Choroid plexus epithelial cell (primary cell): ENCODE measurements at regions not wholly inside any gene's neighbourhood (a gene's known extent, or its start where the extent isn't known, plus 50 kb on each side); places are given as distances from the start of the nearest gene placed in this dataset.
A peak's percentile ranks its signal among the peaks of the same experiment; 100 is the strongest.

Experiments
- DNase-seq: peaks from one replicate; pipeline ENCODE4 v3.0.0-alpha.2; 2010; ENCODE audit warnings: low read depth
- H3K4me3 ChIP-seq: 2 replicates; pipeline ENCODE4 v1.5.1; 2011; ENCODE audit warnings: low read depth, mild to moderate bottlenecking, control low read depth, low read length, moderate library complexity
- TF ChIP-seq, protein P1 (sequence below): conservative IDR thresholded peaks from 2 replicates; pipeline ENCODE4 v1.5.1; 2011; ENCODE audit warnings: low read depth, mild to moderate bottlenecking, control low read depth, inconsistent platforms, low read length, moderate library complexity

DNA sequence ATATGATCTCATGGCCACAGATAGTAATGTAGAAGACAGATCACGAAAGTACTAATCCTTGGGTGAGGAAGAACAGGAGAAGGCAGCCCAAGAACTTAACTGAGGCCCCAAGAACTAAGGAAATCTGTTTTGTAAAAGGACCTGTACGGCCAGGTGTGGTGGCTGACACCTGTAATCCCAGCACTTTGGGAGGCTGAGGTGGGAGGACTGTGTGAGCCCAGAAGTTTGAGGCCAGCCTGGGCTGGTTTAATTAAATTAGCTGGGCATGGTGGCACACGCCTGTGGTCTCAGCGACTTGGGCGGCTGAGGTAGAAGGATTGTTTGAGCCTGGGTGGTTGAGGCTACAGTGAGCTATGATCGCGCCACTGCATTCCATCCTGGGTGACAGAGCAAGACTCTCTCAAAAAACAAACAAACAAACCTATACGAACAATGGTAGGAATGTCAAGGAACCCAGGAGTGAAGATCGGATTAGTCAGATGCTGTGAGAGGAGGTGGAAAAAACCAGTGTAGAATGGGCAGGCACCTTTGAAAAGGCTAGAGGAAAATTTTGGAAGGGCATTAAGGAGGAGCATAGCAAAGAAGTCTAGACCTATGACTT, 283.8 kb upstream of the DMRT1 start:
- H3K4me3 ChIP-seq: no peak overlapping the region
- DNase-seq: no peak
- TF ChIP-seq, protein P1, sequence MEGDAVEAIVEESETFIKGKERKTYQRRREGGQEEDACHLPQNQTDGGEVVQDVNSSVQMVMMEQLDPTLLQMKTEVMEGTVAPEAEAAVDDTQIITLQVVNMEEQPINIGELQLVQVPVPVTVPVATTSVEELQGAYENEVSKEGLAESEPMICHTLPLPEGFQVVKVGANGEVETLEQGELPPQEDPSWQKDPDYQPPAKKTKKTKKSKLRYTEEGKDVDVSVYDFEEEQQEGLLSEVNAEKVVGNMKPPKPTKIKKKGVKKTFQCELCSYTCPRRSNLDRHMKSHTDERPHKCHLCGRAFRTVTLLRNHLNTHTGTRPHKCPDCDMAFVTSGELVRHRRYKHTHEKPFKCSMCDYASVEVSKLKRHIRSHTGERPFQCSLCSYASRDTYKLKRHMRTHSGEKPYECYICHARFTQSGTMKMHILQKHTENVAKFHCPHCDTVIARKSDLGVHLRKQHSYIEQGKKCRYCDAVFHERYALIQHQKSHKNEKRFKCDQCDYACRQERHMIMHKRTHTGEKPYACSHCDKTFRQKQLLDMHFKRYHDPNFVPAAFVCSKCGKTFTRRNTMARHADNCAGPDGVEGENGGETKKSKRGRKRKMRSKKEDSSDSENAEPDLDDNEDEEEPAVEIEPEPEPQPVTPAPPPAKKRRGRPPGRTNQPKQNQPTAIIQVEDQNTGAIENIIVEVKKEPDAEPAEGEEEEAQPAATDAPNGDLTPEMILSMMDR: no peak

DNA sequence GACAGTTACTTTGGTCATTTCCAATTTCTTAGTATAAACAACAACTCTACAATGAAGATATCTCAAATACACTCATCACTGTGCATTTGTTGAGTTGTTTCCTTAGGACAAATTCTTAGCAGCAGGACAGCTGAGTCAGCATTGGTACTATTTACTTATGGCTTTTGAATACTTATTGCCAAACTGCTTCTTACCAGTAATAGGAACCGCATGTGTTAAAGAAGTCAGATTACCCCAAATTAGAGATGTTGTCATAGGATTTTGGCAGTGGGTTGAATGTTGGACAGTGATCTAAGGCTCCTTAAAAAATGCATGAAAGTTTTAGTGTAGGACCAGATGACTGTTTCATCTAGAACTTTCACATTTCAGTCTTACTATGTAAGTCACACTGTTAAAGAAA, 280.1 kb upstream of the DMRT1 start:
- TF ChIP-seq, protein P1: no peak
- DNase-seq: peak; percentile 20
- no peak overlapping the region for H3K4me3 ChIP-seq

DNA sequence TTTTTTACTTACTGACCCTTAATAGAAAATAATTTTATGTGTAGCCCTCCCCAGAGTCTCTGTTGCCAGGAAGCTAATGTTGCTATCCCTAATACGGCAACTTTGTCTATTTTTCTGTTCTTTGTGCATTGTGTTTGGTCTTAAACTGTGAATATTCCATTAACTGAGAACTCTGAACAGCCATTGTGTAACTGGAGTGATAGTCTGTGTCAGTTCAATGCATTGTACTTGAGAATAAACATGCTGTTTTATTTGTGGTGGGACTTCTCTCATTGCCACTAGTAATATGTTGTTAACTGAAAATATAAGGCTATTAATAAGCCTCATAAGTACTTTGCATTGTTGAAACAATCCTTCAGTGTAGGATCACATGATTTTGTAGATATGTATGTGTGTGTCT, 278.3 kb upstream of the DMRT1 start:
- TF ChIP-seq, protein P1: no peak
- H3K4me3 ChIP-seq: no peak overlapping the region
- no peak for DNase-seq

DNA sequence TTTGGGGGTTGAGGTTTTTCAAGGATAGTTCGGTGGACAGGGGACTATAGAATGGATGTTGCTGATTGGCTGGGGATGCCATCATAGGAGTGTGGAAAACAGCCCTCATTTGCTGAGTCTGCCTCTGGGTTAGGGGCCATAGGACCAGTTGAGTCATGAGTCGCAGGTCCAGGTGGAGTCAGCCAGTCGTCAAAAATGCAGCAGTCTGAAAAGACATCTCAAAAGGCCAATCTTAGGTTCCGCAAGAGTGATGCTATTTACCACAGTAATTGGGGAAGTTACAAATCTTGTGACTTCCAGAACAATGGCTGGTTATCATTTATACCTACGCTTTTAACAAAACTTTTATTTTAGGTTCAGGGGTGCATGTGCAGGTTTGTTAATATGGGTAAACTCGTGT, 276.0 kb upstream of the DMRT1 start:
- no peak overlapping the region for H3K4me3 ChIP-seq
- TF ChIP-seq, protein P1: no peak
- no peak for DNase-seq

DNA sequence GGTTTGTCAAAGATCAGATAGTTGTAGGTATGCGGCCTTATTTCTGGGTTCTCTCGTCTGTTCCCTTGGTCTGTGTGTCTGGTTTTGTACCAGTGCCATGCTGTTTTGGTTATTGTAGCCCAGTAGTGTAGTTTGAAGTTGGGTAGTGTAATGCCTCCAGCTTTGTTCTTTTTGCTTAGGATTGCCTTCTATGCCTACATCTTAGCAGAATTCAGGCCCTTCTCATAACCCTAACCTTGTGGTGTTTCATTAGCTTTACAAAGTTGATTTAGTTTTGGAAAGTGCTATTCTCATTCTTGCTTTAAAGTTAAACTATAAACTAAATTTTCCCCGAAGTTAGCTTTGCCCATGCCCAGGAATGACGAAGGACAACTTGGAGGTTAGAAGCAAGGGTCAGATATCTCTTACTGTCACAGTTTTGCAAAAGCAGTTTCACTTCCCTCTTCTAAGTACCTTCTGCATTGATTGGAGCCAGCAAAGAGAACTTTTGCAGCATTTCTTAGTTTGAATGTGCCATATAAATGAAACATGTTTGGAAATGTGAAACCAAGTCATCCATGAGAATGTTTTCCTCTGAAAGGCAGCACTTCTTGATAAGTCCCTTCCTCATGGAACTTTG, 274.3 kb upstream of the DMRT1 start:
- DNase-seq: no peak
- H3K4me3 ChIP-seq: no peak overlapping the region
- TF ChIP-seq, protein P1: no peak

DNA sequence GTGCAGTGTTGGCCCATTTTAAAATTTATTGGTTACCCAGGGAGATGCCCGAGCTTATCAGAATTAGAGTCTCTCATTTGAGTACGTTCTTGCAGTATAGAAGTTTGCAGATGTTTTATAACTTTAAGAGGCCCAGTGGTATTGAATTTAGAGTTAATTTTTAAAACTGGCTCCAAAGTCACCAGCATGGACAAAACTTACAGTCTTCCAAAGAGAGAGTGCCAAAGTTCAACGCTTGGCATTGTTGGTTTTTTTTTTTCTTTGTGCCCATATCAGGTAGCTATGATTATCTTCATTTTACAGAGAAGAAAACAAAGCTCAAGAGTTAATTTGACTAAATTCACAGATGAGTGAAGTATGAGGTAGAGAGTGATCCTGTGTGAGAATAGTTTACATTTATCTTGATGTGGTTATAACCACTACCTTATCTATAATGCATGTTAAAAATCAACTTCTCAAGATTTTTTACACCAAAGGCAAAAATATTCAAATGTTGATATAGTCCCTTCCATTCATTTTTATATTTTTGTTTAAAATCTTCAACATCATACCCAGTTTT, 273.7 kb upstream of the DMRT1 start:
- DNase-seq: no peak
- no peak overlapping the region for H3K4me3 ChIP-seq
- TF ChIP-seq, protein P1: no peak

DNA sequence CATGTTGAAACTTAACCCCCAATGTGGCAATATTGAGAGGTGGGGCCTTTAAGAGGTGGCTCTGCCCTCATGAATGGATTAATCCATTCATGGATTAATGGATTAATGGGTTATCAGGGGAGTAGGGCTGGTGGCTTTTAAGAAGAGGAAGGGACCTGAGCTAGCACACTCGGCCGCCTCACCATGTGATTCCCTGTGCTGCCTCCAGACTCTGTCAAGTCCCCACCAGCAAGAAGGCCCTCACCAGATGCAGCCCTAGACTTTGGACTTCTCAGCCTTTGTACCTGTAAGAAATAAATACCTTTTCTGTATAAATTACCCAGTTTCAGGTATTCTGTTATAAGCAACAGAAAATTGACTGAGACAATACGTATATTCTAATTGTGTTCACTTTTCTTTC, 272.2 kb upstream of the DMRT1 start:
- TF ChIP-seq, protein P1: no peak
- DNase-seq: no peak
- no peak overlapping the region for H3K4me3 ChIP-seq
